GM04503 (cell line): ENCODE measurements at regions not wholly inside any gene's neighbourhood (a gene's known extent, or its start where the extent isn't known, plus 50 kb on each side); places are given as distances from the start of the nearest gene placed in this dataset.

Source experiments
- DNase-seq: peaks from one replicate; pipeline ENCODE4 v3.0.0-alpha.2; 2012; ENCODE audit warnings: low read depth

DNA sequence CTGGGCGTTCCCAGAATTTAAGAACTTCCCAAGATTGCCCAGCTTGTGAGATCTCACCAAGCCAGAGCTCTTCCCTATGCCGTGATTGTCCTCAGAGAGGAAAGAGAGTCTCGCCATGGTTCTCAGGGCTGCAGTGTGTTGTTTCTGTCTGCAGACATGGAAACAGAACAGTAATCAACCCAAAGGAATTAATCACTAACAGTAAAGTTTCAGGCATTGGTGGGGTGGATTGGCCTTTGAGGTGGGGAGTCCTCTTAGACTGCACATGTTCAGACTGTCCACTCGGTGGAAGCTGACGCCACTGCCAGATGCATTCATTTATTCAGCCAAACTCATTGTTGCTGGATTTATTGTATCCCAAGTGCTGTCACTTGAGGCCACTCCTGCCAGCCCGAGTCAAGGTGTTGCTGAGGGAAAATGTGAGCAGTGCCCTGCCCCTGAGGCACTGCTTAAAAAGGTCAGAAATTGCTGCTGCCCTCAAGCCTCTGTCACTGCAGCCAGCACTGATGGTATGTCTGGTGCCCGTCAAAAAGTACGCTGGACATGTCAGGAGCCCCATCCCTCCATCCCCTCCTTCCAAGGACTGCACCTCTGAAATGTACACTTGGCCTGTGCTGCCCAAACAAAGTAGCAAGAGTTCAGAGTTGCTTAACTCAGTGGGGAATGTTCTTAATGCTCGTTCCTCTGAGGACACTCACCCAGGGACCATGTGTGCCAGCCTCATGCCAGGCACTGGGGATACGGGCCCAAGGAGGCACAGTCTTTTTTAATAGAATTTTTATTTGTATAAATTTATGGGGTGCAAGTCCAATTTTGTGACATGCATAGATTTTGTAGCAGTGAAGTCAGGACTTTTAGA is 201.0 kb downstream of the GLI2 start:
- DNase-seq = no peak

DNA sequence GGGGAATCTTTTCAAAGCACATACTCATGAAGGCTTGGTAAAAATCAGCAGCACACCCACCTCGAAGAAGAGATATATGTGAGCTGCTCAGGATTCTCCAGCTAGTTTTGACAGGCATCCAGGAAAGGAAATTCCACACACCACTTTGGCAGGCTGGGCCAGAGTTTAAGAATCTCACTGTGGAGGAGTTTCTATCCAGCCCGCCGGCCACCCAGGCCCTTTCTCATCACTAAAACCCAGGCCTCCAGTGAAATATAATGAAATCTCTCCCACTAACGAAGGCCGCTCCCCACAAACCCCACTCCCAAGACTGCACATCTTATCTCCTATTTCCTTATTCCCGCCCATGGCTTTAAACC is 202.0 kb downstream of the GLI2 start:
- DNase-seq = peak; percentile 48

DNA sequence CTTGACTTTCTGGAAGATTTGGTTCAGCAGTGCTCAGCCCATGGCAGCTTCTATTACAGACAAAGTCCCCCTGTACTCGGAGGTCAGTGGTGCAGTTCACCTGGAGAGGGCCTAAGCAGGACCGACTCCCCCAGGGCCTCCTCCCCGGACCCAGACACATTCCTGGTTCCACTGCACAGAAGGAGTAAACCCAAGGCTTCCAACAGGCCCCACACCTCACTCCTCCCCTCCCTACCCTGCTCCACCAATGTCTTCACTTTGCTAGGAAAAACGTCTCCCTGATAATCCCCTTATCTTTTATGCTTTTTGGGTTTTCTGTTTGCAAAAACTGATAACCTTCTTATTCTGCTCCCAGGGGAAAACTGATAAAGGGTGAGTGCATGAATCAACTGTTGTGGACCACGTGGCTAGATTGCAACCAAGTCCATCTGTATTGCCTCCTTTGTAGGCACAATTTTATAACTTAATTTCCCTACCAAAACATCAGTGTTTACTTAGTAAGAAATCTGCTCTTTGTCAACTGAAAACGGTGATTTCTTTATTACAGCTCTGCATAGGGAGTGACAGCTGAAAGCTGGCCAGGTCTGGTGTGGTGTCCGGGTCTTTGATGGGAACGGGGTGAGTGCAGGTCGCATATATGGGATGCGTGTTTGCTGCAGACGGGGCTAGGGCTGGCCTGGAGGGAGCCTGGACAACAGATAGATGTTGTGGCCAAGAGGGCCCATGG is 202.5 kb downstream of the GLI2 start:
- no peak for DNase-seq

DNA sequence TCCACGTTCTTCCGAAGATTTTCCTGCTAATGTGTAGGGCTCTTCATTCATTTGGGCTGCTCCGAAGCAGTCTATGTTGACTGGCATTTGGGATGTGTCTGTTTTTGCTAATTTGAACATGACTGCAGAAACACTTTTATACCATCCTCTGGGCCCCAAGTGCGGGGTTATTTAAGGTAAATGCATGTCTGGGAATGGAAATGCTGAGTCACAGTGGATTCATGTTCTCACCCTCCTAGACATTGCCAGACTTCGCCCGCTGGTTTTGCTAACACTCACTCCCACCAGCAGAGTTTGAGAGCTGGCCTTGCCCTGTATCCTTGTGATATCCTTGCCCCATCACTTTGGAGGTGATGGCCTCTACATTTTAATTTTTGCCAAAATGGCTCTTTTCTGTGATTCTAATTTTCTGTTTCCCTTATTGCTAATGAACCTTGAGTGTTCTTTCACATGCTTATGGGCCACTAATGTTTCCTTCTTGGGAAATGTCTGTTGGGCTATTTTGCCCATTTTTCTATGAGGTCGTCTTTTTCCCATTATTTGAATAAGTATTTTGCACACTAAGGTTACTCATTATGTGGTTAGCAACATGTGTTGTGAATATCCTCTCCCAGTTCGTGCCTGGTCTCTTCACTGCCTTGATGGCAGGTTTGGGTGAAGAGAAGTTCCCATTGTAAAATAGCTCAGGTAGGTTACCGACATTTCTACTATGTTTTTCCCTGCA is 204.1 kb downstream of the GLI2 start:
- DNase-seq = no peak

DNA sequence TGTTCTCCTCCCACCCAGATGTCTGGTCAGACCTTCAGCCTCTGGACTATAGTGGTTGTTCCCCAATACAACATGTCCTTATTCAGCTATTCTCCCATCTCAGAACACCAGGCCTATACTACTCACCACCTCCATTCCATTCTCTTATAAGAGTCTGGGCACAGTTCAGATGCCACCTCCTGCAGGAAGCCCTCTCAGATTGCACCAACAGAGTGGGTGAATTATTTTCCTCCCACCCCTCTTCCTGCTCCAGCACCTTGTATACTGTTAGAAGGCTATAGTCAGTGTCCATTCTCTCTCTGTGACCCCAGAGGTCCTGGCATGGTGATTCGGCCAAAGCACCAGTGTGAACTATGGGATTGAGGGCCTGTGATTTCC is 204.6 kb downstream of the GLI2 start:
- no peak for DNase-seq

DNA sequence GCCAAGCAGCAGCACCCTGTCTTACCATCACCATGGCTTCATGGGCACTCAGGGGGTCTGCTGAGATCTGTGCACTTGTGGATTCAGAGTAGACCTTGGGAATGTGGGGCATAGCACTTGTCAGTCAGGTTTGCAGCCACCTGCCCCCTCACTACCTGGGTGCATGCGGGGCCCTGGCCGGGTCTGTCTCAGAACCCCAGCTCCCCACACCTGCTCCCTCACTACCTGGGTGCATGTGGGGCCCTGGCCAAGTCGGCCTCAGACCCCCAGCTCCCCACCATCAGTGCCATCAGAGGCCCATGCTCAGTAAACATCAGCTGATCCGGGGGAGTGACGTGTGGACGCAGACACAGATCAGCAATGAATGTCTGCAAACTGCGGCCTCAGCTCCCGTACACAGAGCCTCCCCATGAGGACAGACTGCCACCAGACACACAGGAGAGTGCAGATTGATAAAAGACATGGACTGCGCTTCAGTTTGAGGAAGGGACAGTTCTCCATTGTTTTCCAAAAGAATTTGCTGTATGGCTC is 205.1 kb downstream of the GLI2 start:
- DNase-seq = no peak

DNA sequence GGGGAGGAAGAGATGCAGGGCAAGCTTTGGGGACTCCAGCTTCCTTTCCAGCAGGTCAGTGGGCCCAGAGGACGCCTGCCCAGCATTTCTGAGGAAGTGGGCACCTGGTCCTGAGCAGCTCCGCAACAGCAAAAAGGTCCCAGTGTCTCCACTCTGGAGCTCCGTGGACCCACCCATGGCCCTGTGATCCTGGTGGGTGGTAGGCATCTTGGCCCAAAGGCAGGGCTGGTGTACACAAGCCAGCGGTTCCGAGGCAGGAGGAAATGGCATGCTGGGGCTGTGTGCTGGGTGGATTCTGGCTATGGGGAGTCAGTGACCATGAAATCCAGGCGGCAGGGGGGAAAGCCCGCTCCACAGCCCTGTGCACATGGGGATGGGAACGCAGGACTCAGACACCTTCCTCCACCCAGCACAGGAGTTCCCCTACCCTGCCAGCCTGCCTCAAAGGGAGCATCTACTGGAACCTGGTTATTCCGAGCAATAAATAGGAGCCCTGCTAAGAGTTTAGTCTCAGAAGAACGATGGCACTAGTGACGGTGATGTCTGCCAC is 206.0 kb downstream of the GLI2 start:
- DNase-seq = no peak

DNA sequence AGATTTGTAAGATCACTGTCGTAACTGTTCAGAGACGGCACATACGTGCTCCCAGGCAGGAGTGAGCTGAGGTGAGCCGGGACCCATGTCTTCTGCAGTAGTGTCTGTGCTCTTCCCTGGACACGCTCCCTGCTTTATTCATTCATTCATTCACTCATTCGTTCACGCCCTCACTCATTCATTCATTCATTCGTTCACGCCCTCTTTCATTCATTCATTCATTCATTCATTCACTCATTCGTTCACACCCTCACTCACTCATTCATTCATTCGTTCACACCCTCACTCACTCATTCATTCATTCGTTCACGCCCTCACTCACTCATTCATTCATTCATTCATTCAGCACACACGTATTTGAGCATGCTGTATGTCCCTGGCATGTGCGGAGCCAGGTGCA is 207.0 kb downstream of the GLI2 start:
- no peak for DNase-seq

DNA sequence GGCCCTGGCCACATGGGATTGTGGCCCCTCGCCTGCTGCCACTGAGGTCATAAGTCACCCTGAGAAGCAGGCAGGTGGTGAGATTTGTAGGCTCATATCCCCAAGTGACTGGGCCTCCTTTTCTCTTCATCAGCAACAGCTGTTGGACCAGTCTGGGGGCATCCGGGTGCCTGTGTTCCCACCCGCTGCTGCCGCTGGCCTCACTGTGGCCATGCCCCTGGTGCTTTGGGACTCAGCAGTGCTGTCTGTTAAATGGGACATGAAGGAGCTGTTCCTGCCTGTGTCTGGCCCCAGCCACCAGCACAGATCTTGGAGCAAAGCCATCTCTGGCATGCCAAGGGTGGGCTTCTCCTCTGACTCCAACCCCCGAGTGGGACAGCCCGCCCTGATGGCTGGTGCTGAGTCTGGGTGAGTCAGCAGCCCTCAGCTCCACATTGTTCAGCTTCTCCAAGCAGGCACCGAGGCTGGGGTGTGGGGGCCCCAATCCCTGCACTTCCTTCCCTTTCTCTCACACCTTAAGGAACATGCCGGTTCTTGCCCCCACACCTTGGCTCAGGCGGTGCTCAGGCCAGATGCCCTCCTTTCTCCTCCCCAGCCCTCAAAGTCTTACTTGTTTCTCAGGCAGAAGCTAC is 207.9 kb downstream of the GLI2 start:
- DNase-seq = no peak

DNA sequence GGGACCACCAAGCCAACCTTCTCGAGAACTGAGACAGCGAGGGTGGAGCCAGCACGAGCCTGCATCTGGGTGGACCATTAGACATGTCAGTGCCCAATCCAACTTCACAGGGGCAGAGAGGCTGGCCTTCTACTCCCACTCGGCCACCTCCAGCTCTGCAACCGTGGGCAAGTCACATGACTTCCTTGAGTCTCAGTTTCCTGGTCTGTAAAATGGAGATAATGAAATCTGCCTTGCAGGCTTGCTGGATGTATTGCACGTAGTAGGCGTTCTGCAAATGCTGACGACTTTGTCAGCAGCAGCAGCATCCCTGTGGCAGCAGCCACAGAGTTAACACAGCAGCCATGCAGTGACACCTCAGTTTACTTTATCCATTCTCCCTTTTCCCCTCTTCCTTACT is 208.9 kb downstream of the GLI2 start:
- DNase-seq = no peak

DNA sequence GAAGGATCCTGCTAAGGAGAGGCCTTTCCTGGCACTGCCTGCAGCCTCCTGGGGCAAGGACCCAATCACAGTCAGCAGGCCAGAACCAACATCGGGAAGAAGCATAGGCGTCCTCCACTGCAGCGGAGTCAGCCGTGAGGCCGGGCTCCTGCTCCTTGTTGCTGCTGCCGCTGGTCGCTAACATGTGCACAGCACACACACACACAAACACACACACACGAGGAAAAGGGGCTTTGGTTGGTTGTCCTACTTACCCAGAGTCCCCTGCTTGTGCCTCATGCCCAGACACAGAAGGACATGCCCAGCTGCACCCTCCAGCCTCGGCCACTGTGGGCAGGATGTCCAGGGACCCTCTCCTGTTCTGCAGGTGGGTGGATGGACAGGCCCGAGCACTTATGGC is 209.4 kb downstream of the GLI2 start:
- DNase-seq = no peak

DNA sequence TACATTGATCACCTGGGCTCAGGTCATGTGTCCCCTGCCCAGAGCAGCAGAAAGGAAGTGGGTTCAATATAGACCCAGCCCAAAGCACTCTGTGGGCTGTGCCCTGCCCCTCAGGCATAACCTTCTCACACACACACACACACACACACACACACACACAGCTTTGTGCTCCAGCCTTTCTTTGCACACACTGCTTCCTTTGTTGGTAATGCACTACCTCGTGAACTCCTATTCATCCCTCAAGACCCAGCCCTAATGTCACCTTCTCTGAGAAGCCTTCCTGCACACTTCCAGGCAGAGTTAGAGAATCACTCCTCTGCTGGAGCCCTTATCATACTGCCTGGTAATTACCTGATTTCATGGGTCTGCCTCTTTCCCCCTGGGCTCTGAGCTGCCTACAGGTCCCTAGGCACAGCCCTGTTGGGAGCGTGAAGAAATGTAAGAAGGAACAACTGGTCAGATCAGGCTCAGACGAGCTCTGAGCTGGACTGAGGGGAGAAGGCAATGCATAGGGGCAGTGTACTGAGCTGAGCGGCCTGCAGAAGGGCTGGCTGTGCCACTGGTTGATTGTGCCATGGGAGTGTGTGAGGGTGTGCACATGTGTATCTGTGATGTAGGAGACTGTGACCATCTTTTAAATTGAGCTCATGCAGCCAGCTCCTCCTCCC is 210.3 kb downstream of the GLI2 start:
- DNase-seq = no peak

DNA sequence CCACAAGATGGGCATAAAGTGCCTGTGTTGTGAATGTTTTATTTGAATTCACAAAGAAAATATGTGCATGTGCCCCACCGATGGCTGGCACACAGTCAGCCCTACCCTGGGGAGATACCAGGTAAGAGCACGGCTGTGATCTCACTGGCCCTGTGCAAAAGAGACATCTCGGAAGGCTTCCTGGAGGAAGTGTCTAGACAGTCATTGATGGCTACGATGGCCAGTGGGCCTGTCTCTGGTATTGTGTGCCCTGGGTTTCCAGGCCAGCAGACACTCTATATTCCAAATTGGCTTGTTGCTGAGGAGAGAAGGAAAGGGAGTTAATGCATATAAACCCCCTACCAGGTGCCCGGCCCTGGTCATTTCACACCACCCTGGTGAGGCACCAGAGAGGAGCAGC is 211.7 kb downstream of the GLI2 start:
- DNase-seq = no peak

DNA sequence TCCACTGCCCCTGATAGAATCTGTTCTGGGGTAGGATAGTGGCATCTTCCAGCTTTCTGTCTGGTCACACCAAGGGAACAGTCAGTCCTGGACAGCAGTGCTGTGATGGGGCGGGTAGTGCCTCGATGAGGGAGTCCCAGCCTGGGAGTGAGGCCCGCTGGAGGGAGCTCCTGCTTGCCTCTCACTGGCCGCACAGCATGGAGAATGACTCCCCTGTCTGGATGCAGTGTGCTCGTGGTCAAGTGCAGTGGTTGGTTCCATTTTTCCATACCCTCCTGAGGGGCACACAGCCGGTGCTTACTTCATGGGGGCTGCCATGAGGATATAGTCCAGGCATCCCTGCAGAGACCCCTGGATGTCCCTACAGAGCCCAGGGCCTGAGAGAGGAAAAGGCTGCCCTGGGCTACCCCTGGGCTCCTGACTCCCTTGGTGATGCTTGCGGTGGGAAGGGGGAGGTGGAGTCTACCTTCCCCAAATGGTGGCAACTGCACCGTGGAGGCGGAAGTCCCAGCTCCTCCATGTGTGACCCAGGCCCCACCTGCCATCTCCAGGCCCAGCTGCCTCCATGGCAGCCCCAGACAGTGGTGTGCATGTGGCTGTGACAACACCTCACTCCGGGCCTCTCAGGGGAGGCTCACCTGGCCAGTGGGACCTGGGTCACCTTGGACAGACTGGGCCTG is 212.5 kb downstream of the GLI2 start:
- no peak for DNase-seq

DNA sequence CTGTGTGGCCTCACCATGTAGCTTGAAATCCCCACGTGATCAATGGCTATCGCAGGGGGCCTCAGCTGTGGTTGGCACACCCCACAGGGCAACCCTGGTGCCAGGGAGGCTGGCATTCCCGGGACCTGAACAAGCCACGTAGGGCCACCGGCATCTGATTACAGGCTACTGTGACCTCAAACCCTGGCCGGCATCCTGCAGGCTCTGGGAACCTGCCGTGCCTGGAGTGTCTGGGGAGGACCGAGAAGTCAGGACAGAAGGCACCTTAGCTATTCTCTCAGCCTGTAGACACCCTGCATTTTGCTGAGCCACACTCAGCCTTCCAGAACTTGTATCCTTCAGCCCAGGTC is 213.0 kb downstream of the GLI2 start:
- DNase-seq = no peak

DNA sequence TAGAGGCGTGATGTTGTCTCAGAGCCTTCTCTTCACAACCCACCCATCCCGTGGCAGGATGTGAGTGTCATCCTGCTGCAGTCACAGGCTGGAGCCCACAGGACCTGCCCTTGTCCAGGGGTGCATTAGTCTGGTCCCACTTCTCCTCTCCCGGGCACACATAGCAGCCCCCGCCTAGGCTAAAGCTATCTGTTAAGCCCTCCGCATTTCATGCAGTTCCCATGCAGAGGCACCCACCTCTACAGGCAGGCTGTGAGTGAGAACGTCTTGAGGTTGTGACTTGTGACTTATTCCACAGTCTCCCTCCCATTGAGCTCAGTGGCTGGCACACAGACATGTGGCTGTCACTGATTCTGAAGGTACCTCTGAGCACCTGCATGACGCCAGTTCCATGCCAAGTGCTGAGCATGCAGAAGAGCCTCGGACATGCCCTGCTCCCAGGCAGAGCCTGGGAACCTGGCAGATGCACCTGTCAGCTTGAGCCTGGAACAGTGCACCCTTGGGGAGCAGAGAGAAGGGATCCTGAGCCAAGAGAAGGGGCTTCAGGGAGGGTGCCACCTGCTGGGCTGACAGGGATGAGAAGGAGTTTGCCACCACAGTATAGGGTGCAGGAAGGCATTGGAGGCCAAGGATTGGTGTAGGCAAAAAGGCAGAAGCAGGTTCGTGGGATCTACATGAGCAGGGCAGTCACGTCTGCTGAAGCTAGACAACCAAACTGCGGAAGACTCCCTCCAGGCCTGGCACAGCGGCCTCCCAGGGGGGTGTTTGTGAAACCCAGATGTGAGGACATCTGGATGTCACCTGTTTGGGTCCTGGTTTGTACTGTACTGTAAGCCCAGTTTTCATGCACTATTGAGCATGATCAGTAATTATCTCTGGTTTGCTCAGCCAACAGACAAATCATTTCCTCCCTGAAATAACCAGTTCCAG is 213.6 kb downstream of the GLI2 start:
- DNase-seq = no peak

DNA sequence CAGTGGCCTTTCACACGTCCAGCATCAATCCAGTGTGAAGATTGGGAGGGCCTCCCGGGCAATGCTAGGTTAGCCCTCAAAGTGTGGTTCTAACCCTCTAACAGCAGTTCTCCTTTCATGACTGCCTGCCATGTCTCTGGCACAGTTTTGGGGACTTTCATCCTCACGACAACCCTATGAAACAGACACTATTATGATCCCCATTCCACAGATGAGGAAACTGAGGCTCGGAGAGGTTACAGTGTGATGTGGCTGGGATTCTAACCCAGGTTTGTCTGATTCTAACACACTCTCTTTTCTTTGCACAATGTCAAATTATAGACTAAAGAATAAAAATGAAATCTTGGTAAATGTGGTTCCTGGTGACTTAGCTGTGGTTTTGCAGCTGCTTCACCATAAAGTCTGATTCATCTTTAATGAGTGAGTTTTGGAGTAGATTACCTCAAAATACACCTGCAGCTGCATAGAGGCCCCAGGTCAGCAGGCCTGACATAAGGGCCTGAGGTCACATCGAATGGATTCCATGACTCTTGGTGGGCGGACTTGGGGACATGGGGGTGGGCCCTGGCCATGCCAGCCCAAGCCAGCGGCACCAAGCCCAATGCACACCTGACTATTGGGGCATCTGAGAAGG is 214.4 kb downstream of the GLI2 start:
- DNase-seq = no peak

DNA sequence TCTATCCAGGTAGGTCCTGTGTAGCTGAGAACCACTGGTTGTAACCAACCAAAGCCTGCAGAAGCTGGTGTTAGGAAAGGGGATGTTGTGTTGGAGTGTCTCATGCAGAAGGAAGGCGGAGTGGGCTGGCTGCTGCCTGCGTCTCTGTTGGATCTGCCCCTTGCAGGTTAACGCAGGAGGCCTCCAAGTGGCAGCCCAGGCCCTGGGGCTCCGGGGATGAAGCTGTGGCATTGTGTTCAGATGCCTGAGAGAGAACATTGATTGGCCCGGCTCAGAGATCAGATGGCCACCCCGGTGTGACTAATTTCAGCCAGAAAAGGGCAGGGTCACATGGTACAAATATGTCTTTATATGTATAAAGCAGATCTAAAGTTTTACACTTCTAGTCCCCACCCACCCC is 216.0 kb downstream of the GLI2 start:
- DNase-seq = no peak

DNA sequence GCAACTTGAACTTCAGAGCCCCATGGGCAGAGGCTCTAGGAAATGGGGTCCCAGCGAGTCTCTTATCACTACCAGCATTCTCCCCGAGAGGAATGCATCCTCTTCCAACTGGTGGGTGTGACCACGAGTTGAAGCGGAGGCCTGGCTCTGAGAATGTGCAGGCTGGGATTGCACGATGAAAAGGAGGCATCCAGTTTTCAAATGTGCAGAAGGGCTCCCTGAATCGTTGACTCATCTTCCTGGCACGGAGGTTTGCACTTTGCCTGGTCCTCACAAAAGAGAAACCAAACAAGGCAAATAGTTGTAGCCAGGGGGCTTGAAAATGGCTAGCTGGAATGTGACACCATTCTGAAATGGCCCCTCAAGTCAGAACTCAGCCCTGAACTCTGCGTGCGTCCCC is 216.7 kb downstream of the GLI2 start:
- no peak for DNase-seq
